ENCODE measurements at regions not wholly inside any gene's neighbourhood (a gene's known extent, or its start where the extent isn't known, plus 50 kb on each side); places are given as distances from the start of the nearest gene placed in this dataset.

DNA sequence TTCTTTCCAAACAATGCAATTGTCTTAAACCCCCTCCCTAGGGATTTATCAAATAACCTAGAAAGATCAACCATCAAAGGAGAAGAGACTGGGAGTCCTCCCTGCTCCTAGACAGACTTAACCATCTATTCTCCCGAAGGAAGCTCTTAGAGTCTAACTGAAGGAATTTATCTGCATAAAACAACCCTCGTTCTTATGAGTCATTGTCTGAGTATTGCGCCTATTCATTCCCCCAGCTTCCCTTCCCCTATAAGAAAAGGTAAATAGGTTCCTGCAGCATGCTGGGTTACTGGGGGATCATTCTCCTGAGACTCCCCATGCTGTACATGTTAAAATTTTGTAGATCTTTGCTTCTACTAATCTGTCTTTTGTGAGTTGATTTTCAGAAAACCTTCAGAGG, 412.7 kb downstream of the OCA2 start:
- Histone ChIP-seq H3K27me3 (ENCODE audit: control insufficient read depth, insufficient read depth, low read length) (no peaks in the 10 kb centered on the region; the same call in 1 of the 2 replicates), H3K4me1 (ENCODE audit: control insufficient read depth, insufficient read depth, low read length) (no peaks in the 10 kb centered on the region), H3K36me3 (ENCODE audit: control insufficient read depth, insufficient read depth, low read length) (no peaks in the 10 kb centered on the region), H3K27ac (ENCODE audit: low read length) (no peak overlapping the region), H3K9me3 (ENCODE audit: control insufficient read depth, insufficient read depth, low read length) (peaks cover 1% of the 10 kb centered on the region), H3K4me3 (ENCODE audit: low read length) (no peak overlapping the region)
- no CpG with 5 or more reads among the region's 3 CpGs for WGBS (ENCODE audit: insufficient coverage, insufficient read length)
- DNase-seq (ENCODE audit: low read depth, low spot score), result no peak

- WGBS (ENCODE audit: insufficient coverage, insufficient read length), result no CpG with 5 or more reads among the region's 6 CpGs
- no peaks in the 10 kb centered on the region for H3K36me3 ChIP-seq (ENCODE audit: control insufficient read depth, insufficient read depth, low read length)
- H3K27ac ChIP-seq (ENCODE audit: low read length), result no peak overlapping the region
- no peak for DNase-seq (ENCODE audit: low read depth, low spot score)
- no peaks in the 10 kb centered on the region for H3K4me1 ChIP-seq (ENCODE audit: control insufficient read depth, insufficient read depth, low read length)
- no peak overlapping the region for H3K4me3 ChIP-seq (ENCODE audit: low read length)
- no peaks in the 10 kb centered on the region; the same call in 1 of the 2 replicates for H3K27me3 ChIP-seq (ENCODE audit: control insufficient read depth, insufficient read depth, low read length)
- peaks cover 1% of the 10 kb centered on the region for H3K9me3 ChIP-seq (ENCODE audit: control insufficient read depth, insufficient read depth, low read length)
Observed at GRCh38 chr15:27685644-27686043, 413.5 kb downstream of the OCA2 start.

DNA sequence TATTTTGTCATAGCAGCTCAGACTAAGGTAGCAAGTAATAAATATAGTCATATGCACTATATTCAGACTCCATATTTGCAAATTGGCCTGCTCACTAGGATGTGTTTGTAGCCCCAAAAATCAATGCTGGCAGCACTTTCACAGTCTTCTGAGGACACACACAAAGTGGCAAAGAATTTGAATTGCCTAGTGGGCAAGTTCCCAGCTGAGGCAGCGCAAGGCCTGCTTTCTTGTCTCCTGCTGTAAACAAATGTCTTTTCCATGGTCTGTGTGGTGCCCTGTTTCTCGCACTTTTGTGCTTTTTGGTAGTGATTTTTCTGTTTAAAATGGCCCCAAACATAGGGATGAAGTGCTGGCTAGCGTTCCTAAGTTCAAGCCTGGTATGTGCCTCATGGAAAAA, 416.0 kb downstream of the OCA2 start:
- no peaks in the 10 kb centered on the region; the same call in 1 of the 2 replicates for H3K27me3 ChIP-seq (ENCODE audit: control insufficient read depth, insufficient read depth, low read length)
- H3K4me3 ChIP-seq (ENCODE audit: low read length), result no peak overlapping the region
- H3K9me3 ChIP-seq (ENCODE audit: control insufficient read depth, insufficient read depth, low read length), result peaks cover 3% of the 10 kb centered on the region
- no peaks in the 10 kb centered on the region for H3K4me1 ChIP-seq (ENCODE audit: control insufficient read depth, insufficient read depth, low read length)
- no peak overlapping the region for H3K27ac ChIP-seq (ENCODE audit: low read length)
- H3K36me3 ChIP-seq (ENCODE audit: control insufficient read depth, insufficient read depth, low read length), result no peaks in the 10 kb centered on the region
- no peak for DNase-seq (ENCODE audit: low read depth, low spot score)
- no CpG with 5 or more reads among the region's 3 CpGs for WGBS (ENCODE audit: insufficient coverage, insufficient read length)

- DNase-seq (ENCODE audit: low read depth, low spot score), result peak; percentile 11
- H3K27me3 ChIP-seq (ENCODE audit: control insufficient read depth, insufficient read depth, low read length), result no peaks in the 10 kb centered on the region; the same call in 1 of the 2 replicates
Observed at GRCh38 chr15:27681038-27681437, 418.1 kb downstream of the OCA2 start.

GRCh38 chr15:27679731-27680471, 419.2 kb downstream of the OCA2 start:
- no peaks in the 10 kb centered on the region for H3K4me1 ChIP-seq (ENCODE audit: control insufficient read depth, insufficient read depth, low read length)
- H3K27ac ChIP-seq (ENCODE audit: low read length), result no peak overlapping the region
- no peak for DNase-seq (ENCODE audit: low read depth, low spot score)
- H3K9me3 ChIP-seq (ENCODE audit: control insufficient read depth, insufficient read depth, low read length), result peaks cover 3% of the 10 kb centered on the region; the same call in 1 of the 2 replicates
- H3K4me3 ChIP-seq (ENCODE audit: low read length), result no peak overlapping the region
- H3K36me3 ChIP-seq (ENCODE audit: control insufficient read depth, insufficient read depth, low read length), result no peaks in the 10 kb centered on the region
- H3K27me3 ChIP-seq (ENCODE audit: control insufficient read depth, insufficient read depth, low read length), result no peaks in the 10 kb centered on the region; the same call in 1 of the 2 replicates
- no CpG with 5 or more reads among the region's 19 CpGs for WGBS (ENCODE audit: insufficient coverage, insufficient read length)

More at GRCh38 chr15:27681038-27681437, 418.1 kb downstream of the OCA2 start:
- no peaks in the 10 kb centered on the region for H3K4me1 ChIP-seq (ENCODE audit: control insufficient read depth, insufficient read depth, low read length)
- H3K36me3 ChIP-seq (ENCODE audit: control insufficient read depth, insufficient read depth, low read length), result no peaks in the 10 kb centered on the region
- WGBS (ENCODE audit: insufficient coverage, insufficient read length), result no CpG with 5 or more reads among the region's 8 CpGs
- no peak overlapping the region for H3K4me3 ChIP-seq (ENCODE audit: low read length)
- H3K9me3 ChIP-seq (ENCODE audit: control insufficient read depth, insufficient read depth, low read length), result peaks cover 3% of the 10 kb centered on the region; the same call in 1 of the 2 replicates
- no peak overlapping the region for H3K27ac ChIP-seq (ENCODE audit: low read length)

- H3K4me1 ChIP-seq (ENCODE audit: control insufficient read depth, insufficient read depth, low read length), result no peaks in the 10 kb centered on the region
- no peak overlapping the region for H3K27ac ChIP-seq (ENCODE audit: low read length)
- WGBS (ENCODE audit: insufficient coverage, insufficient read length), result no CpG with 5 or more reads among the region's 4 CpGs
Observed at GRCh38 chr15:27679203-27679602, 419.9 kb downstream of the OCA2 start.

GRCh38 chr15:27677951-27678350, 421.2 kb downstream of the OCA2 start:
- Histone ChIP-seq H3K36me3 (ENCODE audit: control insufficient read depth, insufficient read depth, low read length) (no peaks in the 10 kb centered on the region), H3K4me1 (ENCODE audit: control insufficient read depth, insufficient read depth, low read length) (no peaks in the 10 kb centered on the region), H3K27me3 (ENCODE audit: control insufficient read depth, insufficient read depth, low read length) (no peaks in the 10 kb centered on the region), H3K9me3 (ENCODE audit: control insufficient read depth, insufficient read depth, low read length) (peaks cover 3% of the 10 kb centered on the region; the same call in 1 of the 2 replicates), H3K27ac (ENCODE audit: low read length) (no peak overlapping the region), H3K4me3 (ENCODE audit: low read length) (no peak overlapping the region)
- no CpG with 5 or more reads among the region's 6 CpGs for WGBS (ENCODE audit: insufficient coverage, insufficient read length)
- no peak for DNase-seq (ENCODE audit: low read depth, low spot score)

More at GRCh38 chr15:27679203-27679602, 419.9 kb downstream of the OCA2 start:
- Histone ChIP-seq H3K4me3 (ENCODE audit: low read length) (no peak overlapping the region), H3K36me3 (ENCODE audit: control insufficient read depth, insufficient read depth, low read length) (no peaks in the 10 kb centered on the region), H3K9me3 (ENCODE audit: control insufficient read depth, insufficient read depth, low read length) (peaks cover 3% of the 10 kb centered on the region; the same call in 1 of the 2 replicates), H3K27me3 (ENCODE audit: control insufficient read depth, insufficient read depth, low read length) (no peaks in the 10 kb centered on the region)
- DNase-seq (ENCODE audit: low read depth, low spot score), result no peak

- peaks cover 1% of the 10 kb centered on the region; the same call in 1 of the 2 replicates for H3K9me3 ChIP-seq (ENCODE audit: control insufficient read depth, insufficient read depth, low read length)
- no CpG with 5 or more reads among the region's 9 CpGs for WGBS (ENCODE audit: insufficient coverage, insufficient read length)
- 0 out of 2 replicates have a peak, but pooled peaks cover 2% of the 10 kb centered on the region for H3K4me1 ChIP-seq (ENCODE audit: control insufficient read depth, insufficient read depth, low read length)
- no peak overlapping the region for H3K4me3 ChIP-seq (ENCODE audit: low read length)
- no peaks in the 10 kb centered on the region for H3K36me3 ChIP-seq (ENCODE audit: control insufficient read depth, insufficient read depth, low read length)
- no peak overlapping the region for H3K27ac ChIP-seq (ENCODE audit: low read length)
- no peaks in the 10 kb centered on the region for H3K27me3 ChIP-seq (ENCODE audit: control insufficient read depth, insufficient read depth, low read length)
- DNase-seq (ENCODE audit: low read depth, low spot score), result no peak
Observed at GRCh38 chr15:27676647-27677046, 422.5 kb downstream of the OCA2 start.

DNA sequence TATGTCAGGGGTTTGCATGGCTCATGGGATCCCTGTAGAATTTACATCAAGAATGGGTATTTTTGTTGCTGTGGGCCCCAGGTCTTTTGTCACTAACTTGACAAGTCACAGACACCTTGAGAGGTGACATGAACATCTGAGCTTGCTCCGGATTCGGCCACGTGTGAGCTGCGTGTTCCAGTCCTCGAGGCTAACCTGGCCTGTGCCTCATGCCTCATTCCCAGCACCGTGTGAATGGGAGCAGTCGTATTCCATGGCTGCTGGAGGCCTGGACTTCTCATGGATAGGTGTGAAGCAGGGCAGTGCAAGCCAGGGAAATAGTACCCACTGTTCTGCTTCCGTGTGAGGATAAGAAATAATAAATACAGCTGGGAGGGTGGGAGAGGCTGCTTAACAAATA, 423.5 kb downstream of the OCA2 start:
- H3K4me3 ChIP-seq (ENCODE audit: low read length), result no peak overlapping the region
- peaks cover 1% of the 10 kb centered on the region; the same call in 1 of the 2 replicates for H3K9me3 ChIP-seq (ENCODE audit: control insufficient read depth, insufficient read depth, low read length)
- DNase-seq (ENCODE audit: low read depth, low spot score), result no peak
- no peaks in the 10 kb centered on the region for H3K36me3 ChIP-seq (ENCODE audit: control insufficient read depth, insufficient read depth, low read length)
- no CpG with 5 or more reads among the region's 8 CpGs for WGBS (ENCODE audit: insufficient coverage, insufficient read length)
- H3K27me3 ChIP-seq (ENCODE audit: control insufficient read depth, insufficient read depth, low read length), result no peaks in the 10 kb centered on the region
- H3K27ac ChIP-seq (ENCODE audit: low read length), result no peak overlapping the region
- 0 out of 2 replicates have a peak, but pooled peaks cover 2% of the 10 kb centered on the region for H3K4me1 ChIP-seq (ENCODE audit: control insufficient read depth, insufficient read depth, low read length)

DNA sequence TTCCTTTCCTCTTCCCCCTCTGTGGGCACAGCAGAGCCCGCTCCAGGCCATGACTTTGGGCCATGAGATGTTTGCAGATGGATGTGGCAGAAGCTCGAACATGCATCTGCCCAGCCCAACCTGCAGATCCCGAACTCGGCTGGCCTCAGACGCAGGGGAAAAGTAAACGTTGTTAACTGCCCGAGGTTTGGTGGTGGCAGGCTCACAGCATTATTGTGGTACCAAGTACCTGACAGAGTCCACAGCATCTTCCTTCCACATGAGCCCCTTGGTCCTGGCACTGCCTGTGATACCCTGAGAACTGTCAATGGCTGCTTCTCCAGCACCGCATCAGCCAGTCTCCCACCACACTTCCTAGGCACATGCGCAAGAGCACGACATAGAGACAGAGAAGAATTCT, 424.3 kb downstream of the OCA2 start:
- H3K4me1 ChIP-seq (ENCODE audit: control insufficient read depth, insufficient read depth, low read length), result 0 out of 2 replicates have a peak, but pooled peaks cover 2% of the 10 kb centered on the region
- H3K4me3 ChIP-seq (ENCODE audit: low read length), result no peak overlapping the region
- peaks cover 1% of the 10 kb centered on the region; the same call in 1 of the 2 replicates for H3K9me3 ChIP-seq (ENCODE audit: control insufficient read depth, insufficient read depth, low read length)
- H3K36me3 ChIP-seq (ENCODE audit: control insufficient read depth, insufficient read depth, low read length), result no peaks in the 10 kb centered on the region
- DNase-seq (ENCODE audit: low read depth, low spot score), result no peak
- H3K27me3 ChIP-seq (ENCODE audit: control insufficient read depth, insufficient read depth, low read length), result no peaks in the 10 kb centered on the region
- H3K27ac ChIP-seq (ENCODE audit: low read length), result no peak overlapping the region
- no CpG with 5 or more reads among the region's 10 CpGs for WGBS (ENCODE audit: insufficient coverage, insufficient read length)
